SU-DHL-6 (cell line): ENCODE measurements at regions not wholly inside any gene's neighbourhood (a gene's known extent, or its start where the extent isn't known, plus 50 kb on each side); places are given as distances from the start of the nearest gene placed in this dataset.

Experiments
- CTCF ChIP-seq: fragments of 200-600 bp; sonication (generic); IDR thresholded peaks from one replicate; pipeline ENCODE4 v1.5.1; 2017; ENCODE audit warnings: antibody characterized with exemption, mild to moderate bottlenecking, low read length, moderate library complexity; ENCODE audit not compliant: insufficient read depth, poor library complexity, severe bottlenecking
- EZH2phosphoT487 ChIP-seq: fragments of 200-600 bp; sonication (generic), shearing (Covaris generic); conservative IDR thresholded peaks from 2 replicates; pipeline ENCODE4 v1.6.1; 2018; ENCODE audit warnings: mild to moderate bottlenecking, antibody characterized with exemption, low read length, moderate library complexity, mixed read lengths

GRCh38 chr4:126856906-126857305 lies 775.9 kb upstream of the INTU start:
- TF ChIP-seq CTCF: no peak
- no peak for TF ChIP-seq EZH2phosphoT487
